SIG-M5 treated with dmso at 0.1 percent for 504 hours (cell line): ENCODE measurements at regions not wholly inside any gene's neighbourhood (a gene's known extent, or its start where the extent isn't known, plus 50 kb on each side); places are given as distances from the start of the nearest gene placed in this dataset.
"Not testable (repeated sequence)": the region's sequence is repeated elsewhere in the genome, so short reads cannot be mapped to it uniquely, and the experiment has no call there.

Source experiments
- DNase-seq: peaks from one replicate; lab custom pipeline; 2025; ENCODE audit not compliant: unreplicated experiment; lab: John Stamatoyannopoulos, UW

DNA sequence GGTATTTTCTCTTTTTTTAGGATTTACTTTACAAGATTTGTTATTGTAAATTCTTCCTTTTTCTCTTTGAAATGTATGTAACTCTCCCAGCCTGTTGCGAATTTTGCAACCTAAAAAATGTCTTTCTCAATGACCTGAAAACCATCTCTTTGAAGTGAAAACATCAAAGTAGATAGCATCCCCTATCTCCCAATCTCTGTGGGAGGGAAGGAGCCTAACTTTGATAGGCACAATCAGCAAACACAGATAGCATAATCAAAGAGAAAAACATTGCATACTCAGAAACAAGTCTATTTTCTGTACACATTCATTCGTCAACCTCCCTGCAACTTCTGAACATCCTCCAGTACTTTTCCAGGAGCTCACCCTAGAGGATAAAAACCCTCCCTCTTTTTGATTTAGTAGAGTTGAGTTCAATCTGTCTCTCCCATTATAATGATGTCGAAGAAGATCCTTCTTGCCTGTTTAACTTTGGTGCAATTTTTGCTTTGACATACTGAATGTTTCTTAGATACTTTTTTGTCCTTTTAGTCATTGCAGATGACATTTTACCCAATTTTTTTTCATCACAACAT lies 849.2 kb upstream of the LRFN5 start:
- DNase-seq, result no peak

DNA sequence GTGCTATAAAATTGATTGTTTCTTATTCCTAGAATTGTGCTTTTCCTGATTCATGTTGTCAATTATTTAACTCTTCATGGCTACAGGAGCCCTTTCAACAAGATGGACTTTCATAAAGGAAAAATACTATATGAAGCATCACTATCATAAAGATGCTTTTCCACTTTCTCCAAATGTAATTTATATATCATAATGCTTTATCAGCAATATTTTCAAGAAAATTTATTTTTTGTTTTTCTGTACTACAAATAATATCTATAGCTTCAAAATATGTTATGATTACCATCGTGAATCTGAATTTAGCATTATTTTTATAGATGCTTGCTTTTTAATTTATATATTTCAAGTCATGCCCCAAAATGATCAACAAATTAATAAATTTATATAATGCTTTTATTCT lies 873.5 kb upstream of the LRFN5 start:
- no peak for DNase-seq

GRCh38 chr14:40727107-40727506 lies 879.6 kb upstream of the LRFN5 start:
- no peak for DNase-seq

GRCh38 chr14:40713387-40713786 lies 893.3 kb upstream of the LRFN5 start:
- no peak for DNase-seq

GRCh38 chr14:40697231-40697630 lies 909.4 kb upstream of the LRFN5 start:
- DNase-seq, result no peak

DNA sequence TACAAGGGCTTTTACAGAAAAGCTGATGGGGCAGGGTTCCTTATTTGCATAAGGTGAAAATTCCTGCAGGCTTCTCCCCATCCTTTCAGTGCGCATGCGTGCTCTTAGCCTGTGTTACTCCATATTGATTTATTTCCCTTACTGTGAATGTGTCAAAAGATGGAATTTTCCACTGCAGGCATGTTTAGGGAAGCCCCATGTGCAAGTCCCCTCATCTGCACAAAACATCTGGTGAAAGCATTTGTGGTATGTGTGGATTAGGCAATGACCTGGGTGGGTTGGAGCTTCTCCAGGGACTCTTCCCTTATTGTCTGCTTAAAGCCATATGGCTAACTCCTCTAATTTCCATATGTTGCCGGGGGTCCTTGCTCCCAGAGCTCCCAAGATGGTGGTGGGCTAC lies 912.7 kb upstream of the LRFN5 start:
- no peak for DNase-seq

DNA sequence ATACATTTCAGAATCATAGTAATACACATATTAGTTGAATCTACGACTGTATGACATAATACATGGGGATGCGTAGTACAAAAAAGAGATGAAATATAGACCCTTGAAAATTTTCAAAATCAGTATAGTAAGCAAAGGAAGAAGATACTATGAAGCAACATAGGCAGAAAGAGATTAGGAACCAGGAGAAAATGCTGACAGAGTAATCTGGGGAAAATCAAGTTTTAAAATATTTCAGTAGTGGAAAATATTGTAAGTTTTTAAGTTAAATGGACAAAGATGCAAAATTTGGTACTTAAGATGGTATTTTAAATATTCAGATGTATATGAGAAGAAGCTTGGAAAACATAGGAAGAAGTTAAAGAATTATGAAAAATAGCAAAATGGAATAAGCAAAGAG lies 915.6 kb upstream of the LRFN5 start:
- DNase-seq, result no peak

DNA sequence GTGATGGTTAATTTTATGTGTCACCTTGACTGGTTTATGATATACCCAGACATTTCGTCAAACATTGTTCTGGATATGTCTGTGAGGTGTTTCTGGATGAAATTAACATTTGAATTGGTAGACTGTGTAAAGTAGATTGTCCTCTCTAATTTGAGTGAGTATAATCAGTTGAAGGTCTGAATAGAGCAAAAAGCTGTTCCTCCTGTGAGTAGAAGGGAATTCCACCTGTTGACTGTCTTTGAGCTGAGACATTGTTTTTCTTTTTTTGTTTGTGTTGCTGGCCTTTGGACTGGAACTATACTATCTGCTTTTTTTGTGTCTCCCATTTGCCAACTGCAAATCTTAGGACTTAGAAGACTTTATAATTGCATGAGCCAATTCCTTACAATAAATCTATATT lies 920.9 kb upstream of the LRFN5 start:
- DNase-seq, result no peak

GRCh38 chr14:40684328-40684727 lies 922.3 kb upstream of the LRFN5 start:
- DNase-seq, result no peak

DNA sequence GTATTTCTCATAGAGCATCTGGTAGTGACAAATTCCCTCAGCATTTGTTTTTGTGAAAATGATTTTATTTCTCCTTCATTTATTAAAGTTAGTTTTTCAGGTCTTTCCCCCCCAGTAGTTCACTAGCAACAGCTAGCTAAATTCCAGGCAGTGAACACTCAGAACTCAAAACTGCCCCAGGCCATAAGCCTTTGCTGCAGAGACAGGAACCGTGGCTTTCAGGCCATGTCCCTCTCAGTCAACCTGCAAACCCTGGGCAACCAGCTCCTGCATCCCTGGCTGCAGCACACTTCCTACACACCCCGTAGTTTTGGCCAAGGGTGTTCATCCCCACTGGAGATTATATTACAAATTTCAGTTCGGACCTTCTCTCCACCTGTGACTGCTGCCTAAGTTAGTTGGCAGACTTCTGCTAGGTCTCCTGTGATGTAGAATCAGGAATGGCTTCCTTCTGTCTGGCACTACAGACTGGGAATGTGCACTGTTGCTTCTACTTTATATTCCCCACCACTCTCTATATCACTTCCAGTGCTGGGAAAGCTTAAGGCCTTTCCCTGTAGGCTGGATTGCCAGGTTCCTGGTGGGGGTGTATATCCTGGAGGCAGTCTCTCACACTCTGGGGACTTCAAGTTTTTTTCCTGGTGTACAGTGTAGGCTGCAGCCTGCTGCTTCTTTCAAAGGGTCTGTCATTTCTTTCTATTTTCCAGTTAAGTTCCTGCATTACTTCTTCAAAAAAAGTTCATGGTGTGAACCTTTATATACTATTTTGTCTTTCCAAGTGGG lies 924.4 kb upstream of the LRFN5 start:
- DNase-seq, result no peak

GRCh38 chr14:40679256-40679655 lies 927.4 kb upstream of the LRFN5 start:
- DNase-seq, result no peak

- not testable (repeated sequence) for DNase-seq
Measured at GRCh38 chr14:40677206-40677605, 929.5 kb upstream of the LRFN5 start.

- no peak for DNase-seq
Measured at GRCh38 chr14:40674502-40674901, 932.2 kb upstream of the LRFN5 start.

DNA sequence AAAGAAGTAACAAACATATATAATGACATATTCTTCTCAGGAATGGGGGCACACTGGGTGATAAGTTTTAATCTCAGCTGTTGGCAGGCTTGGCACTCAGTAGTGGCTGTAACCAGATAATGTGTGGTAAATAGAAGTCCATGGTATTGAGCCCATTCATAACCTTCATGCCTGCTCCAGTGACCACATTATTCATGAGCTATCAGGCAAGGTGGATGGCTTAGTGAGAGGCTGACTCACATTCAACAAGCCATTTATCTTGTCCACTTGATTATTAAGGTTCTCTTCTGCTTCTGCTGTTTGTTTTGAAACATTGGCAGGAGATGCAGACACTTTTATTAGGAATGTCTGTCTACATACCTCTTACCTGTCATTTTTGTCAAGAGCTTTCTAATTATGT lies 950.4 kb upstream of the LRFN5 start:
- DNase-seq, result no peak

DNA sequence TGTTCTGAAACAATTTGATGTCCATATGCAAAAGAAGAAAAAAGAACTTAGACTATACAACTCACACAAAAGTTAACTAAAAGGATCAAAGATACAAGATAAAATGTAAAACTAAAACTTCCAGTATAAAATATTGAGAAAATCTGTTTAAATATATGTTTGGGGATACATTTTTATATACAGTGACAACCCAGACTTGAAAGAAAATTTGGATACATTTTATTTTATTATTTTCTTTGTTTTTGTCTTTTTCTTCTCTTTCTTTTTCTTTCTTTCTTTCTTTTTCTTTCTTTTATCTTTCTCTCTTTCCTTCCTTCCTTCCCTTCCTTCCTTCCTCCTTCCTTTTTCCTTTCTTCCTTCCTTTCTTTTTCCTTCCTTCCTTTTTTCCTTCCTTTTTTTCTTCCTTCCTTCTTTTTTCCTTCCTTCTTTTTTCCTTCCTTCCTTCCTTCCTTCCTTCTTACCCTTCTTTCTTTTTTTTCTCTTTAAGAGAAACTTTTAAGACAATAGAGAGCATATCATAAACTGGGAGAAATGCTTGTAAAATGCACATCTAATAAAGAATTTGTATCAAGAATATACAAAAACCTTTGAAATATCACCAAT lies 954.5 kb upstream of the LRFN5 start:
- DNase-seq, result no peak

- no peak for DNase-seq
Measured at GRCh38 chr14:40630471-40630870, 976.2 kb upstream of the LRFN5 start.

GRCh38 chr14:40629551-40630137 lies 977.0 kb upstream of the LRFN5 start:
- DNase-seq, result not testable (repeated sequence)

DNA sequence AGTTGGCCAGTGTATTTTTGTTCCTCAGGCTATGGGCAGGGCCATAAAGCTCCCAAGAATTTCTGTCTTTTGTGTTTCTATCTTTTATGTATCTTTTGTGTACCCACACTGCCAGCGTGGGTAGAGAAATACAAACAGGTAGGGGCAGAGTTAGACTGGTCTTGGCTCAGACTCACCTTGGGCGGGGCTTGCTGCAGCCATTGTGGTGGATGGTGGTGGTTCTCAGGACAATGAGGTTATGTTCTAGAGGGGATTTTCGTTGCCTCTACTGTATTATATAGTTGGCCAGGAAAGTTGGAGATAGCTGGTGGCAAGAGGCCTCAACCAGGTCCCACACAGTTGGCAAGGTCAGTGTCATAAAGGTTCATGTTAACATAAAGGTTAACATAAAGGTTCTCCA lies 977.5 kb upstream of the LRFN5 start:
- no peak for DNase-seq

DNA sequence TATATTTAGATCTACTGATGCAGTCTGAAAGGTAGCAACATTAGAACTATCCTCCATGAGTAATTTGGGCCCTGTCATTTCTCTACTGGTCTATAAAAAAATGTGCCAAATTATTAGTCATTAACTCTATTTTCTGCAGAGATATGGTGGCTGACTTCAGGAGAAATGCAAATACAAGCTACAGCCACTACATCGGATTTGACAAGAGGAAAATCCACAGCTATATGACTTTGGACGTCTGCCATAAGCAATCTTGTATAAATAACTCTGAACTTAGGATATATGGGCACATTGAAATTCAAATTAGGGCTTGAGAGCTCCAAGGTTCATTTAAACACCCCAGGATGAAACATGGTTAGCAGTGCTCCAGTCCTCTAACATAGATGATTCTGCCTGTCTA lies 983.0 kb upstream of the LRFN5 start:
- DNase-seq, result no peak

- no peak for DNase-seq
Measured at GRCh38 chr14:40618225-40618898, 988.3 kb upstream of the LRFN5 start.

DNA sequence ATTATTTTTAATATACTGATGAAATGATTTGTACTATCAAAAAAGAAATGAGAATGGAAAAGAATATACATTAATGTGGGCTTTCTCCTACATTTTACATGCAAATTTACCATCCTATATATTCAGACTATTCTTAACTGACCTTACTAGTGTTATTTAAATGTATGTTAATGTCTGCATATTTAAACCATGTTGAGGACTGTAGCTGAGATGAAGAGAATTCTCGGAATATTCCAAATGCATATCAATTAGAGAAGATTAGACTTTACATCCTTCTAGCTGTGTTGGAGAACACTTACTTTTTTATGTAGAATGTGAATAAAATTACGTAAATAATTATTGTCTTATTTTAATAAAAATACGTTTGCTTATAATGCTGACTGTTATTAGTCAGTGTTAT lies 990.1 kb upstream of the LRFN5 start:
- DNase-seq, result no peak

- DNase-seq, result no peak
Measured at GRCh38 chr14:40601063-40601462, 1005.6 kb upstream of the LRFN5 start.
